NCI-H748 treated with DMSO at 0.1 percent for 48 hours (cell line): ENCODE measurements at regions not wholly inside any gene's neighbourhood (a gene's known extent, or its start where the extent isn't known, plus 50 kb on each side); places are given as distances from the start of the nearest gene placed in this dataset.

Experiments
- DNase-seq: peaks from one replicate; lab custom pipeline; 2025; lab: John Stamatoyannopoulos, UW

DNA sequence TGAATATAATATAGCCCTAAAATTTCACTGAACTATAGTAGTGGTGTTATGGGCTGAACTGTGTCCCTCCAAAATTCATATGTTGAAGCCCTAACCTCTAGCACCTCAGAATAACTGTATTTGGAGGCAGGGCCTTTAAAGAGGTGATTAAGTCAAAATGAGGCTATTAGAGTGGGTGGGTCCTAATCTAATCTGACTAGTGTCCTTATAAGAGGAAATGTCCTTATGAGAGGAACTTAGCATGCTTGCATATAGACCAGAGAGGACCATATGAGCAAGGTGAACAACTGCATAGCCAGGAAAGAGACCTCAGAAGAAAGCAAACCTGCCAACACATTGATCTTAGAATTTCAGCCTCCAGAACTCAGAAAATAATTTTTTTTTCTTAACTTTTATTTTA, 238.4 kb downstream of the ZEB2 start:
- DNase-seq, result no peak

DNA sequence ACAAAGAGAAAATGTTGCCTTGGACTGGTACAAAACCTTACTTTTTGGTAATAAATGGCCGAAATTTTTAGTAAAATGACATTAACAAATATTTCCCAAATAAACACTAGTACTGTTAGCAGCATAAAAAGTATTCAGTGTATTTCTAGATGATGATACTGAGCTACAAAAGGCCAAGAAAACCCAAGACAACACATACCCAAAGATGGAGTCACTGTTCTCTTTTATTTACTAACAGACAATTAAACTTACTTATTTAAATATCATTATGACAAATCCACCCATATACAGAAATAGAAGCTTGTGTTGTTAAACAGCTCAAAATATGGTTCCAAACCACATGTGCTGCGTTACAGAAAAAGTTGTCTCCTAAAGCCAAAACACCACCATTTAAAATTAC, 239.9 kb downstream of the ZEB2 start:
- DNase-seq, result no peak

DNA sequence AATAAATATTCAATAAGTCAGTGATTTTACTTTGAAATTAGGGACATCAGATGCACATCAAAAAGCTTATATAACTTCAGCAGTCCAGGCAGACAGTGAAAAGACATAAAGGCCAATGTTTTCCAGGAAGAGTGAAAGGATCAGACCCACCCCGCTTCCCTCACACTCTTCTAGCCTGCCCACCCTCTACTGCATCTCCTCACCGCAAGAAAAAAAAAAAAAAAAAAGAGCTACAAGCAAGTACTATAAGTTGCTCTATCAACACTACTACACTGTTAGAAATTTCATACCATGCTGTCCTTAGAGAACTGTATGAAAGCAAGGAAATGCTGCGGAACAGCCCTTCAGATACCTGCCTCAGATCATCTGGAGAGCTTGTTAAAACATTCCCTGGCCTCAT, 240.8 kb downstream of the ZEB2 start:
- DNase-seq, result no peak

DNA sequence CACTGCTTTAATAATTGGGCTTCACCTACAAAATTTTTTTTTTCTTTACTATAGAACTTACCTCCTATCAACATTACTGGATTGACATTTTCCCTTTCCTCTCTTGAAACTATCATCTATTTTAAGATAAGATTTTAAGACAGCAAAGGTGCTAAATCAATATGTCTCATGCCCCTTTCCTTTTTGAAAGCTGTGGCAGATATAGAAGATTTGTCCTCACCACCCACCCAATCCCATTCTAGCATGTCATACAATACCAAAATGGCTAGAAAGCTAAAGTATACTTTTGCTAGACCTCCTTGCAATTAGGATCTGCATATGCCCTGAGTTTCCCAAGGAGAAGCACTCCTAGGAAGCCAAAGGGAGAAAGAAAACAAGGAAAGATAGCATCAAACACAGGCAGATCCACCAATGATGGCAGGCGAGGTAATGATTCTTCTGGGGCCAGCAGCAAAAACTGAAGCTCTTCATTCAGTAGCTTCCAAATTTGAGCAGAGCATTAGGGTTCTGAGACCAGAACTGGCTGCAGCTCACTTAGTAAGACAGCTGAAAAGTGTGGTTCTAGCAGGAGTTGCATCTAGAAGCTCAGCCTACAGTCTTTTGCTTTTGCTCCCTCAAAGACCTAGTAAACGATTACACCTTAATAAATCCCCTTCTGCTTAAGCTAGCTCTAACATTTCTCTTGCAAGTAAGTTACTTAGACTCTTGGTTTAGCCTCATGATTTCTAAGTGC, 242.1 kb downstream of the ZEB2 start:
- no peak for DNase-seq

DNA sequence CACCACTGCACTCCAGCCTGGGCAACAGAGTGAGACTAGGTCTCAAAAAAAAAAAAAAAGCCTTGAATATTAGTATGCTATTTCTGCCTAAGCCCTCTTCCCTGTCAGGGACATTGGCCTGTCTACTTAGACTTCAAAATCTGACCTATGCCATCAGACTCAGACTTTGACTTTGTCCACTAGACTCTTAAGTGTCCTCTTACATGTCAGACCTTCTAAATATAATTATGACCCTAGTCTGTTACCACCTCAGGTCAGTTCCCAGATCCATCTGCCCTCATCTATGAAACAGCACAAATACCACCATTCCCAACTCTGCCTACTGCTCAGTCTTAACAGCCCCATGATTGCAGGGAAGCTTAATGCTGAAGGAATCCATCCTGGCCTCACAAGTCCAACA, 244.6 kb downstream of the ZEB2 start:
- no peak for DNase-seq

DNA sequence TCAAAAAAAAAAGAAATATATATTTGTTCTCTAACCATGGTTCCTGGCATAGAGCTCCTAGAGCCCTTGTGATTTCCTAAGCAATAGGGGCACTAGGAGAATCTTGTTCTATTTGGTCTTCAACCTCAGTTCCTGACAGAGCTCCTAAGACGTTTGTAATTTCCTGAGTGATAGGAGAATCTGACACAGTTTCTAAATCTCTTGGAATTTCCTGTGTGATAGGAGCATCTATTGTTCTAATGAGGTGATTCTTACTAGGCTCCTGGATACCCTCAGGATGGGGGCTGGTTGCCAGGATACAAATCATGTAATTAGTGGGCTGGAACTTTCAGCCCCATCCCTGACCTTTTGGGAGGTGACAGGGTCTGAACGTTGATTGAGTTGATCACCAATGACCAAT, 245.8 kb downstream of the ZEB2 start:
- no peak for DNase-seq

DNA sequence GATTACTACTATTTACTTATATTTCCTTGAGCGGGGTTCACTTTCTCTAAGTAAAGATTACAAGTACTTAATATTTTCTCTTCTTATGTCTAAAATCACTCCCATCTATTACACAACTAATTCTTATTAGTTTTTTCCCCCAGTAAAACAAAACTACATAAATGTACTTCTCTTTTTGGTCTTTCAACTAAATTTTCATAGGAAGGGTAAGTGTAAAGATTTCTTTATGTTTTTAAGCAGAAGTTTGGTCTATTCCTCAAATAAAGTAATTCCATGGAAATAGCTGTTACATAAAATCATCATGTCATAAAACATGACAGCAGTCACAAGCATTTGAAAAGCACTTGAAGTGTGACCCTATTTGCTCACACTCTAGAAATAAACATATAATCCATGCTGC, 249.0 kb downstream of the ZEB2 start:
- DNase-seq, result no peak

DNA sequence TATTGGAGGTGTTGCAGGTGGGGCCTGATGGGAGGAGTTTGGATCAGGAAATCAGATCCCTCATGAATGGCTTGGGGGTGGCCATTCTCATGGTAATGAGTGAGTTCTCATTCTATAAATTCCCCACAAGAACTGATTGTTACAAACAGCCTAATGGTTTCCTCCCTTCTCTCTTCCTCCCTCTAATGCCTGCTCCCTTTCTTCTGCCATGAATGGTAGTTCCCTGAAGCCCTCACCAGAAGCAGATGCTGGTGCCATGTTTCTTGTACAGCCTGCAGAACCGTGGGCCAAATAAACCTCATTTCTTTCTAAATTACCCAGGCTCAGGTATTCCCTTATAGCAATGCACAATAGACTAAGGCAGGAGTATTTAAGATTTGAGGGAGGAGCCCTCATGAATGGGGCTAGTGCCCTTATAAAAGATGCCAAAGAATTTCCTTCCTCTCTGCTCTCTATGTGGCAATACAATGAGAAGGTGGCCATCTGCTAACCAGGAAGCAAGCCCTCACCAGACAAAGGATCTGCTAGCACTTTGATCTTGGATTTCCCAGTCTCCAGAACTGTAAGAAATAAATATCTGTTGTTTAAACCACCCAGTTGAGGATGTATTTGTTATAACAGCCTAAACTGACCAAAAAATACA, 251.8 kb downstream of the ZEB2 start:
- DNase-seq, result no peak

DNA sequence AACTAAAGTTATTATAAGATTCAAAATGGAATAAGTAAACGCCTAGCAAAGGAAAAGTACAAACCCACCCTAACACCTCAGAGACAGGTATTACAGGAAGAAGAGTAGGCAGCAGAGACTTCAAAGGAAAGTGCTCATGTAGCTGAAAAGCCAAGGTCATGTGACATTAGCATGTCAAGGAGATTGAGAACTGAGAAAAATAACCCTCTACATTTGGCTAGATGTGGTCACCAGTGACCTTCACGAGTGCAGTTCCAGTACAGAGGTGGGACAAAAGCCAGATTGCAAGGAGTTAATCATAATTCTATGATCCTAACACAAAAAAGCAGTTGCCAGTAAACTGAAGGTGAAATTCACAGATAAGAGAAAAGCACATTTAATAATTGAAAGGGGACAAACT, 252.7 kb downstream of the ZEB2 start:
- DNase-seq, result no peak

DNA sequence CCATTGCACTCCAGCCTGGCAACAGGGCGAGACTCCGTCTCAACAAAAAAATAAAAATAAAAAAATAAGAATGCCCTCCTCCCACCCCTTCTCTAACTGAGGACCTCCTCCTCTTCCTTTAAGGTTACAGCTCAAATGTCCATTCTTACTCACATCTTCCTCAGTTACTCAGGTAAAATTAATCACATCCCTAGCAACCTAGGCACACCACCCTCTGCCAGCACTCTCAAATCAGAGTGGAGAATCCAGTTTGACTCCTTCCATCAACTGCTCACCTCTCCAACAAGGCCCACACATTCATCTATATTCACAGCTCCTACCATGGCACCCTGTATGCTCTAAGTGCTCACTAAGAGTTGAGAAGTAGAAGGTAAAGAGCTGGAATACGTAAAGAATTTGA, 254.3 kb downstream of the ZEB2 start:
- no peak for DNase-seq

DNA sequence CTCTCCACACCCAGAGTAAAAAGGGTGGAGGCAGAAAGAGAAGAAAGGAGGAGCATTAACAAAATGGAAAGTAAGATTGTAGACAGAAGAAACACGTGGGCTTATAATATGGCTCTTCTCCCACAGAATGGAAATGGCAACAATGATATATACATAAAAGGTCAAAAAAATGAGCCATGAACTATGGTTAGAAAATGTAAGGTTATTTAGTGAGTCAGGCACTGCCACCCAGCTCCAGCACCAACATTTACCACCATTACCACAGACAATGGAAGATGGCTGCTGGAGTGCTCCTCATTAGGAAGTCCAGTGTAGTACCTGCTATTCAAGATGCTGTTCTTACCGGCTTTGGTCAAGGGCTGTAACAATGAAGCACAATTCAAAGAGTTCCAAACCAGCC, 258.0 kb downstream of the ZEB2 start:
- no peak for DNase-seq

DNA sequence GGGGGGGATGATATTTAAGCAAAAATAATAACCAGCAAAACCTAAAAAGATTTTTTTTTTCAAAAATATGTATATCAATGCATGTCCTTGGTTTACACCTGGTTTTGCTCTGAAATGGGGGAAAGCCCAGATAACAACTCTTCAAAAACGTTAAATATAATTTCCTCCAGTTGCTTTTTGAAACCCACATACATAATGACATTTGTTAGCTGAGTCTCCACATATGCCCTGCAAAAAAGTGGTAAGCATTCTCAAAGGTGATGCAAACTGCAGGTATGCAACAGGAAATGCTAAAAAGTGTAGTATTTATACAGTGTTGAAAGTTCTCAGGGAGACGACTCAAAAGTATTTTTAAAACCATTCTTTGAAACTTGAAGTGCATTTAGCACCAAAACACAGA, 258.6 kb downstream of the ZEB2 start:
- DNase-seq, result no peak

DNA sequence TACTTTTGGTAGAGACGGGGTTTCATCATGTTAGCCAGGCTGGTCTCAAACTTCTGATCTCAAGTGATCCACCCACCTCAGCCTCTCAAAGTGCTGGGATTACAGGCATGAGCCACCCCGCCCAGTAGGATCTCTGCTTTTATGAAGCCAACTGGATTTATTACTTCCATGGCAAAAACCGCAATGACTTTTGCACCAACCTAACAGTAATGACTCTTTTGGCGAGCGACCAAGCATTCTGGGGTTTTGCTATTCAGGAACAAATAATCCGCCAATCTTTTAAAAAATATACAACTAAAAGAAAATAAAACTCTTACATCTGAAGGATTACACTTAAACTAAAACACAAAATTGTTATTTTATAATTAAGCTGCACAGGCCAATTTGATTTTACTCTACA, 260.6 kb downstream of the ZEB2 start:
- no peak for DNase-seq

DNA sequence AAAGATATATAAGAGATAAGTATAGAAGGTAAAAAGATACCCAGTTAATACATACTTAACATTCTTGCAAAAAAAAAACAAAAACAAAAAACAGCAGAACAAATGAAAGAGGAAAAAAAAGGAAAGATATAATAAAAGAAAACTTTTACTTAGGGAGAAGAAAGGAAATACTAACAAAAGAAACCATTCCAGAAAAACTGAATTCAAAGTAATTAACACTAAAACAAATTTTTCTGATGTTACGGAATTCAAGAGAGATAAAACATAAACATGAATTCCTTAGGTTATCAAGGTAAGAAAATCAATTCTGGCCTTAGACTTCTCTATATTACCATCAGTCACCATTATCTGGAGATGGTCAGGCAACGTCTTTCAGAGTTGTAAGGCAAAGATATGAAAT, 261.8 kb downstream of the ZEB2 start:
- no peak for DNase-seq

DNA sequence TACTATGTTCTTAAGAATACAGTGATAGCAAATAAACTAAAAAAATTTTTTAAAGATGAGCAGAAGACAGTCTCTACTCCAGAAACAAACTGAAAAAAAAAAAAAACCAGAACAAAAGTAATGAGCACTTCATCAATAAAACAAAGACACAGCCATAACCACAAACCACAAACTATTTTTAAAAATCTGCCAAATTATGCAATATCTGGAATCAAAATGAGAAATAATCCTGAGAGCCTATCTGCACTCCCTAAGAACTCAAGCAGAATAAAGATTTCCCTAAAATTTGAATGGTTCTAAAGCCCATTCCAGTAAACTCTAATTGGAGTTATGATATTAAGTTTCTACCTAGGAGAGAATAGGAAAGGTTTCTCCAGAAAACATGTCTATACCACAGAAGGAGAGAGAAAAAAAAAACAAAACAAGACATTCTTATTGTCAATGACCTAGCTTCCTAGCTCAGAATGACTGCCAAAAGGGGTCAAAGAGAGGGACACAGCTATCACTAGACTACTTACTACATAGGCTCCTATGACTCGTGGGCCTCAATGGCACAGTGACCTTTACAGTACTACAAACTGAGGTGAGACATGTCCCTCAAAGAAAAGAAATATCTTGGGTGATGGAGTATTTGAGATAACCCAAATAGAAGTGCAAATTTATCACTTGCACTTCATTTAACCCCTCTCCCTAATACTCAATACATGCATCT, 262.8 kb downstream of the ZEB2 start:
- no peak for DNase-seq

DNA sequence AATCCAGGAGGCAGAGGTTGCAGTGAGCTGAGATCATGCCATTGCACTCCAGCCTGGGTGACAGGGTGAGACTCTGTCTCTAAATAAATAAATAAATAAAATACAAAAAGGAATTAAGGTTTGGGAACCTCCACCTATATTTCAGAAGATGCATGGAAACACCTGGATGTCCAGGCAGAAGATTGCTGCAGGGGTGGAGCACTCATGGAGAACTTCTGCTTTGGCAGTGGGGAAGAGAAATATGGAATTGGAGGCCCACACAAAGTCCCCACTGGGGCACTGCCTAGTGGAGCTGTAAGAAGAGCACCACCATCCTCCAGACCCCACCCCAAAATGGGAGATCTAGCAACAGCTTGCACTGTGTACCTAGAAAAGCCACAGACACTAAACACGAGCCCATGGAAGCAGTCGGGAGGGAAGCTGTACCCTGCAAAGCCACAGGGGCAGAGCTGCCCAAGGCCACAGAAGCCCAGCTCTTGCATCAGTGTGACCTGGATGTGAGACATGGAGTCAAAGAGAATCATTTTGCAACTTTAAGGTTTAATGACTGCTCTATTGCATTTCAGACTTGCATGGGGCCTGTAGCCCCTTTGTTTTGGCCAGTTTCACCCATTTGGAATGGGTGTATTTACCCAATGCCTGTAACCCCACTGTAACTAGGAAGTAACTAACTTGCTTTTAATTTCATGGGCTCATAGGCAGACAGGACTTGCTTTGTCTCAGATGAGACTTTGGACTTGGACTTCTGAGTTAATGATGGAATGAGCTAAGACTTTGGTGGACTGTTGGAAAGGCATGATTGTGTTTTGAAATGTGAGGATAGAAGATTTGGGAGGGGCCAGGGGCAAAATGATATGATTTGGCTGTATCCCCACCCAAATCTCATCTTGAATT, 265.3 kb downstream of the ZEB2 start:
- DNase-seq, result no peak

DNA sequence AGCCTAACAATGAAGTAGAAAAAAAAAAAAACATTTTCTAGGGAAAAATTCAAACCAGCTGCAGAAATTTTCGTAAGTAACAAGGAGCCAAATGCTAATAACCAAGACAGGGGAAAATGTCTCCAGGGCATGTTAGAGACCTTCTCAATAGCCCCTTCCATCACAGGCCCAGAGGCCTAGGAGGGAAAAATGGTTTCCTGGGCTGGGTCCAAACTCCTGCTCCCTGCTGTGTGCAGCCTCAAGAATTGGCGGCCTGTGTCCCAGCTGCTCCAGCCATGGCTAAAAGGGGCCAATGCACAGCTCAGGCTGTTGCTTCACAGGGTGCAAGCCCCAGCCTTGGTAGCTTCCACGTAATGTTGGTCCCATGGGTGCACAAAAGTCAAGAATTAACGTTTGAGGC, 266.2 kb downstream of the ZEB2 start:
- no peak for DNase-seq

DNA sequence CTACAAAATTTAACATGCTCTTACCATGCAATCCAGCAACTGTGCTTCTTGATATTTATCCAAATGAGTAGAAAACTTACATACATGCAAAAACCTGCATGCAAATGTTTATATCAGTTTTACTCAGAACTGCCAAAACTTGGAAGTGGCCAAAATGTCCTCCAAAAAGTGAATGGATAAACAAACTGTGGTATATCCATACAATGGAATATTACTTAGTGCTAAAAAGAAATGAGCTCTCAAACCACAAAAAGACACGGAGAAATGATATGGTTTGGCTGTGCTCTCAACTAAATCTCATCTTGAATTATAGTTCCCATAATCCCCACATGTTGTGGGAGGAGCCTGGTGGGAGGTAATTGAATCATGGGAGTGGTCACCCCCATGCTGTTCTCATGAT, 267.2 kb downstream of the ZEB2 start:
- no peak for DNase-seq

DNA sequence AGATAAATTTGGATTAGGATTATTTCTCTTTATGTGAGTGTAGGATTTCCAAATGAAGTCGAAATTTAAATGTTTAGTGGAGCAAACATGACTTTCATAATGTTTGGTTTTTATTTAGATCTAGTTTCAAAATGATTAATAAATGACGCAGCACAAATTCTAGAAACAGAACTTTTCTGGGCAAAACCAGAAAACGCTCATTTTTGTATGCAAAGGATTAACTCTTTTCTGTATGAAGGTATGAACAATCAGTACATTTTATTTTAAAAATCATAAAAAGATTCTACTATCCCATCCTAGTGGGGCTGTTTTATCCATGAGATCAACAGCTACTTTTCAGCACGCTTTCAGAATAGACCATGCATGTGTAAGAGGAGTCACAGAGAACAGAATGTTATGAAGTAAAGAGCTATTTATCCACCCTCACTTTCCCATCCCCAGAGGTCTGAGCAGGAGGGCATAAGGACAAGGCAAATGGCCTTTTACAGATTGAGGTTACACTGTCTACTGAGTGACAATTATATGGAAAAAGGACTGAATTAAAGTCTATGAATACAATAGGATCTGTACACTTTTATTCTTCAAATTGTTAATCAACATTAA, 270.8 kb downstream of the ZEB2 start:
- DNase-seq, result no peak

DNA sequence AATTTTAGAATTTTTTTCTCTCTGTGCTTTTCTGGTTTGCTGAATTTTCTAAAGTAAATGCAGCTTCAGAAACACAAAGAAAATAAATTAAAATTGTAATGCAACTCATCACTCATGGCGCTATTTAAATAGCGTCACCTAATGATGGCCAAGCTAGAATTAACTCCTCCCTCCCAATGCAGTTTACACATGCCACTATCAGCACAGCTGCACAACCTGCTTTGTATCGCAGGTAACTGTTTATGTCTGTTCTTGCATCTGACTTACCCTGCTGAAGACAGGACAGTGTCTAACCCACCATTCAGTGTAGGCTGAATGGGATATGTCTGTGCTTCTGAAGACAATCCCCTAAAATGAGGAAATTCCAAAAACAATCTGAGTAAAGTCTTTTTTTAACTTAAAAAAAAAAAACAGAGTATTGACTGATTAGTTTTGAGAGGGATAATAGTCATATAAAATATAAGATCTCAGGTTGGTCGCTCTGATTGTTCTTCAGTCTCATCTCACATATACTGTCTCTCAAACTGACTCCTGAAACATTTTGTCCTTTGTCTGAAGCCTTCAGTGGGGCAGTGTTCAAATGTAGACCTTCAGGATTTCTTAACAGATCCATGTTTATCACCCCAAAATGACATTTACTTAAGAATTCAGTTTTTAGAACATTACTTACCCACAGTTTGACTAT, 271.4 kb downstream of the ZEB2 start:
- DNase-seq, result no peak

DNA sequence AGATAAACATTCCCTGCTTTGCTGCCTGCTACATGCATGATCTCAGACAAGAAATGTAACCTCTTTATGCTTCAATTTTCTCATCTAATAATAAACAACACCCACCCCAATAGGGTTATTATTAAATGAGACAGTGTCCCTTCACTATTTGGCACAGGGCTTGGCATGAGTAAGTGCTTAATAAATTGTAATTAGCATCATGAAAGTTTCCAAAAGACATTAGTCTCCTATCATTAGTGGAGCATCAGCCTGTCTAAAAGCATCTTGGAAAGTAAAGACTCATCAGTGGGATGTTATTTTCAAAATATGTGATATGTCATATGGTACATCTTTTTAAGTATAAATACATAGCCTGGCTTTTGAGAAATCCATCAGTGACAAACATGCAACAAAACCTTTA, 275.0 kb downstream of the ZEB2 start:
- DNase-seq, result no peak
